Upper lobe of left lung (tissue), 4 donors: ENCODE measurements at regions not wholly inside any gene's neighbourhood (a gene's known extent, or its start where the extent isn't known, plus 50 kb on each side); places are given as distances from the start of the nearest gene placed in this dataset.

ENCODE experiments used
- CTCF ChIP-seq, 6 experiments: fragments of 450-650 bp in 4 of 6; fragments of 200-600 bp in 2 of 6; sonication (generic) in 2 of 6; IDR thresholded peaks; one replicate each; pipeline ENCODE4 v1.5.1; 2016 to 2019; ENCODE audit warnings: antibody characterized with exemption in 6 of 6
- POLR2A ChIP-seq, 4 donors: fragments of 450-650 bp; IDR thresholded peaks; one replicate each; pipeline ENCODE4 v1.5.1; 2016 to 2017; ENCODE audit warnings: antibody characterized with exemption in 4 of 4, mild to moderate bottlenecking in 2 of 4
- POLR2AphosphoS5 ChIP-seq, 2 donors: sonication (generic); formaldehyde crosslinking; IDR thresholded peaks; one replicate each; pipeline ENCODE4 v1.5.1; 2017; ENCODE audit warnings: antibody characterized with exemption in 2 of 2

GRCh38 chr5:145493435-145493834 is 341.7 kb downstream of the PRELID2 start:
- no peak for TF ChIP-seq POLR2AphosphoS5 (IDR thresholded peaks at IDR 0.05)
- no peak for TF ChIP-seq CTCF (IDR thresholded peaks at IDR 0.05)
- no peak for TF ChIP-seq POLR2A (IDR thresholded peaks at IDR 0.05)
